ENCODE measurements at regions not wholly inside any gene's neighbourhood (a gene's known extent, or its start where the extent isn't known, plus 50 kb on each side); places are given as distances from the start of the nearest gene placed in this dataset.

DNA sequence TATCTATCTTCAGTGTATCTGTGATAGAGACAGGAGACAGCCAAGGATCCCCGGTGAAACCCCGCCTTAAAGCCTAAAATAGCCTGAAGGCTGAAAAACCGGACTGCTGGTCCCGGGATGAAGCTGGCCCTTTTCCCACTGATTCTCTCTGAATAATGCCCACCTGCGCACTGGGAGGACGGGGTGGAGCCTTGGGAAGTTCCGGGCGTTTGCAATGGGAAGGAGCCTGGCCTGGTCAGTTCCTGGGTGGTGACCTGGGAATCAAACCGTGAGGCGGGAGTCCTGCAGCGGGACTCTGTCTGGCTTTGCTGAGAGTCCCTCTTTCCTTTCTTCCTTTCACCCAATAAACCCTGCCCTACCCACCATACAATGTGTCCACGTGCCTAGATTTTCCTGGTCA, 157.9 kb downstream of the C3orf38 start:
- H3K27ac ChIP-seq (ENCODE audit: low read length), result no peak overlapping the region
- H3K9me2 ChIP-seq (ENCODE audit: insufficient read depth, low read length), result no peaks in the 10 kb centered on the region
- H3K9me3 ChIP-seq (ENCODE audit: low read length), result no peaks in the 10 kb centered on the region
- H3K79me2 ChIP-seq (replicated peaks; ENCODE audit: insufficient read depth, low read length), result no peaks in the 10 kb centered on the region
- H3K9ac ChIP-seq (ENCODE audit: low read length), result no peak overlapping the region
- no peaks in the 10 kb centered on the region for H3F3A ChIP-seq (ENCODE audit: insufficient read depth, low read length, poor library complexity, severe bottlenecking)
- no peaks in the 10 kb centered on the region for H4K20me1 ChIP-seq (ENCODE audit: insufficient read depth)
- H3K4me3 ChIP-seq (ENCODE audit: low read length), result no peak overlapping the region
- no peak overlapping the region for H2AFZ ChIP-seq (ENCODE audit: low read depth, low read length)
- no peak overlapping the region for H3K4me2 ChIP-seq (ENCODE audit: low read length)
- no peaks in the 10 kb centered on the region for H3K27me3 ChIP-seq (ENCODE audit: insufficient read depth, low read depth, low read length)
- no peaks in the 10 kb centered on the region for H3K36me3 ChIP-seq (ENCODE audit: insufficient read depth, low read length)
- TF ChIP-seq TAF1 (IDR thresholded peaks at IDR 0.05; ENCODE audit: low read depth) (no peak), RAD21 (conservative IDR thresholded peaks at IDR 0.05) (no peak), POLR2AphosphoS5 (IDR thresholded peaks at IDR 0.05) (no peak), EZH2 (IDR thresholded peaks at IDR 0.05; ENCODE audit: borderline replicate concordance, insufficient read depth, low read length, poor library complexity, severe bottlenecking) (no peak), EP300 (conservative IDR thresholded peaks at IDR 0.05; ENCODE audit: poor library complexity, severe bottlenecking) (no peak)
- TF ChIP-seq, protein P1, sequence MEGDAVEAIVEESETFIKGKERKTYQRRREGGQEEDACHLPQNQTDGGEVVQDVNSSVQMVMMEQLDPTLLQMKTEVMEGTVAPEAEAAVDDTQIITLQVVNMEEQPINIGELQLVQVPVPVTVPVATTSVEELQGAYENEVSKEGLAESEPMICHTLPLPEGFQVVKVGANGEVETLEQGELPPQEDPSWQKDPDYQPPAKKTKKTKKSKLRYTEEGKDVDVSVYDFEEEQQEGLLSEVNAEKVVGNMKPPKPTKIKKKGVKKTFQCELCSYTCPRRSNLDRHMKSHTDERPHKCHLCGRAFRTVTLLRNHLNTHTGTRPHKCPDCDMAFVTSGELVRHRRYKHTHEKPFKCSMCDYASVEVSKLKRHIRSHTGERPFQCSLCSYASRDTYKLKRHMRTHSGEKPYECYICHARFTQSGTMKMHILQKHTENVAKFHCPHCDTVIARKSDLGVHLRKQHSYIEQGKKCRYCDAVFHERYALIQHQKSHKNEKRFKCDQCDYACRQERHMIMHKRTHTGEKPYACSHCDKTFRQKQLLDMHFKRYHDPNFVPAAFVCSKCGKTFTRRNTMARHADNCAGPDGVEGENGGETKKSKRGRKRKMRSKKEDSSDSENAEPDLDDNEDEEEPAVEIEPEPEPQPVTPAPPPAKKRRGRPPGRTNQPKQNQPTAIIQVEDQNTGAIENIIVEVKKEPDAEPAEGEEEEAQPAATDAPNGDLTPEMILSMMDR (IDR thresholded peaks at IDR 0.05; ENCODE audit: poor library complexity, severe bottlenecking), result no peak
- TF ChIP-seq, protein P2, sequence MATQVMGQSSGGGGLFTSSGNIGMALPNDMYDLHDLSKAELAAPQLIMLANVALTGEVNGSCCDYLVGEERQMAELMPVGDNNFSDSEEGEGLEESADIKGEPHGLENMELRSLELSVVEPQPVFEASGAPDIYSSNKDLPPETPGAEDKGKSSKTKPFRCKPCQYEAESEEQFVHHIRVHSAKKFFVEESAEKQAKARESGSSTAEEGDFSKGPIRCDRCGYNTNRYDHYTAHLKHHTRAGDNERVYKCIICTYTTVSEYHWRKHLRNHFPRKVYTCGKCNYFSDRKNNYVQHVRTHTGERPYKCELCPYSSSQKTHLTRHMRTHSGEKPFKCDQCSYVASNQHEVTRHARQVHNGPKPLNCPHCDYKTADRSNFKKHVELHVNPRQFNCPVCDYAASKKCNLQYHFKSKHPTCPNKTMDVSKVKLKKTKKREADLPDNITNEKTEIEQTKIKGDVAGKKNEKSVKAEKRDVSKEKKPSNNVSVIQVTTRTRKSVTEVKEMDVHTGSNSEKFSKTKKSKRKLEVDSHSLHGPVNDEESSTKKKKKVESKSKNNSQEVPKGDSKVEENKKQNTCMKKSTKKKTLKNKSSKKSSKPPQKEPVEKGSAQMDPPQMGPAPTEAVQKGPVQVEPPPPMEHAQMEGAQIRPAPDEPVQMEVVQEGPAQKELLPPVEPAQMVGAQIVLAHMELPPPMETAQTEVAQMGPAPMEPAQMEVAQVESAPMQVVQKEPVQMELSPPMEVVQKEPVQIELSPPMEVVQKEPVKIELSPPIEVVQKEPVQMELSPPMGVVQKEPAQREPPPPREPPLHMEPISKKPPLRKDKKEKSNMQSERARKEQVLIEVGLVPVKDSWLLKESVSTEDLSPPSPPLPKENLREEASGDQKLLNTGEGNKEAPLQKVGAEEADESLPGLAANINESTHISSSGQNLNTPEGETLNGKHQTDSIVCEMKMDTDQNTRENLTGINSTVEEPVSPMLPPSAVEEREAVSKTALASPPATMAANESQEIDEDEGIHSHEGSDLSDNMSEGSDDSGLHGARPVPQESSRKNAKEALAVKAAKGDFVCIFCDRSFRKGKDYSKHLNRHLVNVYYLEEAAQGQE (IDR thresholded peaks at IDR 0.05; ENCODE audit: borderline replicate concordance), result no peak

DNA sequence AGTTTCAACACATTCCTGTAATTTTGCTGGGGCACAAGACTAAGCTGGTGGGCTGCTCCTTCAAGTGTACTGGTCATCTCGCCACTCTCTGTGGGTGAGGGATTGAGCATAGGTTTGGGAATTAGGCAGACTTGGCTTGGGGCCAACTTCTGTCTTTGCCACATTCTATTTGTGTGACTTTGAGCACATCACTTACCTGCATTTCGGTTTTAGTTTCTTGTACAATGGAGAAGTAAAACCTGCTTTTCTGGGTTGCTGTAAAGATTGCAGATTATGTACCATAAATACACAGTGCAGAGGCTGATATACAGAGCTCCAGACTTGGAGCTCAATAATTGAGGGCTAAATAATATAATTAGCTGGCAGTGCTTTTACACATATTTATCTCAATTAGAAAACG, 162.1 kb downstream of the C3orf38 start:
- Histone ChIP-seq H3K27me3 (ENCODE audit: insufficient read depth, low read depth, low read length) (no peaks in the 10 kb centered on the region), H3F3A (ENCODE audit: insufficient read depth, low read length, poor library complexity, severe bottlenecking) (no peaks in the 10 kb centered on the region), H3K4me2 (ENCODE audit: low read length) (no peak overlapping the region), H4K20me1 (ENCODE audit: insufficient read depth) (no peaks in the 10 kb centered on the region), H3K36me3 (ENCODE audit: insufficient read depth, low read length) (no peaks in the 10 kb centered on the region), H3K27ac (ENCODE audit: low read length) (no peak overlapping the region), H3K4me3 (ENCODE audit: low read length) (no peak overlapping the region), H3K9me2 (ENCODE audit: insufficient read depth, low read length) (no peaks in the 10 kb centered on the region), H3K9me3 (ENCODE audit: low read length) (no peaks in the 10 kb centered on the region), H2AFZ (ENCODE audit: low read depth, low read length) (no peak overlapping the region), H3K9ac (ENCODE audit: low read length) (no peak overlapping the region), H3K79me2 (replicated peaks; ENCODE audit: insufficient read depth, low read length) (no peaks in the 10 kb centered on the region)
- TF ChIP-seq EZH2 (IDR thresholded peaks at IDR 0.05; ENCODE audit: borderline replicate concordance, insufficient read depth, low read length, poor library complexity, severe bottlenecking) (no peak), POLR2AphosphoS5 (IDR thresholded peaks at IDR 0.05) (no peak), SMC3 (conservative IDR thresholded peaks at IDR 0.05; ENCODE audit: poor library complexity) (no peak), EP300 (conservative IDR thresholded peaks at IDR 0.05; ENCODE audit: poor library complexity, severe bottlenecking) (no peak), TAF1 (IDR thresholded peaks at IDR 0.05; ENCODE audit: low read depth) (no peak)
- TF ChIP-seq, protein P2 (IDR thresholded peaks at IDR 0.05; ENCODE audit: borderline replicate concordance), result no peak
- TF ChIP-seq, protein P1 (IDR thresholded peaks at IDR 0.05; ENCODE audit: poor library complexity, severe bottlenecking), result no peak

Measured in neural cell (in vitro differentiated cells).